ENCODE measurements at regions not wholly inside any gene's neighbourhood (a gene's known extent, or its start where the extent isn't known, plus 50 kb on each side); places are given as distances from the start of the nearest gene placed in this dataset.

- 88% methylated on average over 3 of the region's 3 CpGs for WGBS (ENCODE audit: insufficient coverage)
Measured at GRCh38 chr10:33783078-33783477, 448.6 kb upstream of the NRP1 start.

GRCh38 chr10:33781606-33782395, 447.3 kb upstream of the NRP1 start:
- Histone ChIP-seq H3K4me1 (ENCODE audit: control insufficient read depth in 1 of 2, insufficient read depth in 2 of 2, low read length in 2 of 2) (no peaks in the 10 kb centered on the region), H4K20me1 (ENCODE audit: insufficient read depth, low read length) (no peaks in the 10 kb centered on the region), H3K27me3 (ENCODE audit: control insufficient read depth in 2 of 2, insufficient read depth in 2 of 2, low read length in 2 of 2) (no peaks in the 10 kb centered on the region), H3K4me2 (replicated peaks; ENCODE audit: extremely low read depth, low read length, poor library complexity, severe bottlenecking) (no peak overlapping the region), H3K9ac (ENCODE audit: insufficient read depth, low read length, poor library complexity, severe bottlenecking) (no peak overlapping the region), H3K27ac (ENCODE audit: low read depth in 1 of 2, low read length in 2 of 2) (no peak overlapping the region), H2AFZ (ENCODE audit: insufficient read depth, low read depth, low read length, poor library complexity, severe bottlenecking) (no peak overlapping the region), H3K79me2 (ENCODE audit: insufficient read depth, low read length) (no peaks in the 10 kb centered on the region), H3K9me3 (replicated peaks in 1 of 2; ENCODE audit: control insufficient read depth in 1 of 2, insufficient read depth in 1 of 2, low read length in 2 of 2) (no peaks in the 10 kb centered on the region), H3K4me3 (replicated peaks in 1 of 3; ENCODE audit: low read depth in 2 of 3, low read length in 3 of 3) (no peak overlapping the region), H3K36me3 (replicated peaks in 1 of 2; ENCODE audit: control insufficient read depth in 1 of 2, insufficient read depth in 2 of 2, low read length in 2 of 2) (no peaks in the 10 kb centered on the region)
- Mint-ChIP-seq H3K36me3 (no peaks in the 10 kb centered on the region), H3K27ac (no peak overlapping the region), H3K9me3 (peaks cover 0 to 8% (median 1%) of the 10 kb centered on the region in 7 donors), H3K4me1 (no peaks in the 10 kb centered on the region), H3K27me3 (ENCODE audit: low read depth in 3 of 3) (peaks cover 0 to 2% (median 2%) of the 10 kb centered on the region in 3 donors), H3K4me3 (no peak overlapping the region)
- TF ChIP-seq CTCF (IDR thresholded peaks at IDR 0.05) = no peak
- DNase-seq = no peak
- intact Hi-C loops (cut with micrococcal nuclease) = no loop called here
- WGBS (ENCODE audit: insufficient coverage) = no CpG with 5 or more reads among the region's 7 CpGs

More at GRCh38 chr10:33783078-33783477, 448.6 kb upstream of the NRP1 start:
- no peak overlapping the region for H3K27ac Mint-ChIP-seq
- DNase-seq = no peak
- H3K36me3 ChIP-seq (replicated peaks in 1 of 2; ENCODE audit: control insufficient read depth in 1 of 2, insufficient read depth in 2 of 2, low read length in 2 of 2) = no peaks in the 10 kb centered on the region
- no peaks in the 10 kb centered on the region for H3K79me2 ChIP-seq (ENCODE audit: insufficient read depth, low read length)
- no peaks in the 10 kb centered on the region for H3K36me3 Mint-ChIP-seq
- H3K4me1 Mint-ChIP-seq = no peaks in the 10 kb centered on the region
- peaks cover 0 to 2% (median 2%) of the 10 kb centered on the region in 3 donors for H3K27me3 Mint-ChIP-seq (ENCODE audit: low read depth in 3 of 3)
- no peaks in the 10 kb centered on the region for H3K4me1 ChIP-seq (ENCODE audit: control insufficient read depth in 1 of 2, insufficient read depth in 2 of 2, low read length in 2 of 2)
- TF ChIP-seq CTCF (IDR thresholded peaks at IDR 0.05) = no peak
- no peaks in the 10 kb centered on the region for H3K27me3 ChIP-seq (ENCODE audit: control insufficient read depth in 2 of 2, insufficient read depth in 2 of 2, low read length in 2 of 2)
- no peak overlapping the region for H3K4me3 ChIP-seq (replicated peaks in 1 of 3; ENCODE audit: low read depth in 2 of 3, low read length in 3 of 3)
- peaks cover 0 to 15% (median 2%) of the 10 kb centered on the region in 7 donors for H3K9me3 Mint-ChIP-seq
- H2AFZ ChIP-seq (ENCODE audit: insufficient read depth, low read depth, low read length, poor library complexity, severe bottlenecking) = no peak overlapping the region
- no peak overlapping the region for H3K4me3 Mint-ChIP-seq
- H3K9ac ChIP-seq (ENCODE audit: insufficient read depth, low read length, poor library complexity, severe bottlenecking) = no peak overlapping the region
- H3K9me3 ChIP-seq (replicated peaks in 1 of 2; ENCODE audit: control insufficient read depth in 1 of 2, insufficient read depth in 1 of 2, low read length in 2 of 2) = no peaks in the 10 kb centered on the region
- intact Hi-C loops (cut with micrococcal nuclease) = no loop called here
- H3K27ac ChIP-seq (ENCODE audit: low read depth in 1 of 2, low read length in 2 of 2) = no peak overlapping the region
- no peaks in the 10 kb centered on the region for H4K20me1 ChIP-seq (ENCODE audit: insufficient read depth, low read length)
- no peak overlapping the region for H3K4me2 ChIP-seq (replicated peaks; ENCODE audit: extremely low read depth, low read length, poor library complexity, severe bottlenecking)

All from CD14-positive monocyte (primary cell).